Panc1 (cell line): ENCODE measurements at regions not wholly inside any gene's neighbourhood (a gene's known extent, or its start where the extent isn't known, plus 50 kb on each side); places are given as distances from the start of the nearest gene placed in this dataset.
"Not testable (repeated sequence)": the region's sequence is repeated elsewhere in the genome, so short reads cannot be mapped to it uniquely, and the experiment has no call there.

Experiments
- ATAC-seq: fragments of 200-7000 bp; cut with Tn5 transposase; 2 replicates; pipeline ENCODE4 v1.9.1; 2020; ENCODE audit warnings: mild to moderate bottlenecking, moderate library complexity
- BruUV-seq: library from RNA; stranded (reverse); fragments of 400-500 nt; replicated peaks from 2 replicates; lab custom pipeline; 2021; lab: Mats Ljungman, UMichigan
- CTCF ChIA-PET: fragments of 300-600 bp; sonication (Branson Sonifier 250); formaldehyde crosslinking; loops from one replicate; lab custom pipeline; 2022; ENCODE audit warnings: antibody characterized with exemption; lab: Charles Lee
- POLR2A ChIA-PET: fragments of 300-600 bp; sonication (Branson Sonifier 250); formaldehyde crosslinking; loops from one replicate; lab custom pipeline; 2022; ENCODE audit warnings: antibody characterized with exemption; lab: Charles Lee
- DNase-seq: peaks from one replicate; pipeline ENCODE4 v3.0.0-alpha.2; 2010; ENCODE audit warnings: low read depth, low spot score
- H3K27ac ChIP-seq: 2 replicates; pipeline ENCODE4 v1.5.1; 2011; ENCODE audit warnings: mild to moderate bottlenecking, low read length, inconsistent platforms
- H3K27me3 ChIP-seq: fragments of 200-500 bp; sonication (Bioruptor generic); 2 replicates; pipeline ENCODE4 v1.6.0; 2014; ENCODE audit warnings: low read length, inconsistent platforms; ENCODE audit not compliant: control insufficient read depth, insufficient read depth
- H3K36me3 ChIP-seq: fragments of 200-500 bp; sonication (Bioruptor generic); 2 replicates; pipeline ENCODE4 v1.5.1; 2014; ENCODE audit warnings: inconsistent platforms, mild to moderate bottlenecking, low read length, moderate library complexity; ENCODE audit not compliant: control insufficient read depth, insufficient read depth
- H3K4me1 ChIP-seq: 2 replicates; pipeline ENCODE4 v1.5.1; 2011; ENCODE audit warnings: inconsistent platforms, mild to moderate bottlenecking, low read length, moderate library complexity; ENCODE audit not compliant: control insufficient read depth, insufficient read depth
- H3K4me3 ChIP-seq, 2 experiments: 2 replicates each; pipeline ENCODE4 v1.5.1; 2011 to 2012; ENCODE audit warnings: low read depth in 2 of 2, low read length in 2 of 2, mild to moderate bottlenecking in 2 of 2, inconsistent platforms in 1 of 2, moderate library complexity in 1 of 2
- H3K9me3 ChIP-seq: fragments of 200-500 bp; sonication (Bioruptor generic); 2 replicates; pipeline ENCODE4 v1.5.1; 2014; ENCODE audit warnings: low read depth, mild to moderate bottlenecking, inconsistent platforms, low read length, moderate library complexity; ENCODE audit not compliant: control insufficient read depth, insufficient read depth
- CTCF ChIP-seq: fragments of 450-650 bp; IDR thresholded peaks from 2 replicates; pipeline ENCODE4 v1.5.1; 2017; ENCODE audit warnings: mild to moderate bottlenecking
- POLR2AphosphoS5 ChIP-seq: IDR thresholded peaks from 2 replicates; pipeline ENCODE4 v1.6.1; 2012; ENCODE audit warnings: mild to moderate bottlenecking, low read depth, low read length, moderate library complexity
- REST ChIP-seq, 2 experiments: IDR thresholded peaks; 2 replicates each; pipeline ENCODE4 v1.6.1; 2011 to 2012; ENCODE audit warnings: low read depth in 2 of 2, control low read depth in 1 of 2, low read length in 1 of 2, mild to moderate bottlenecking in 1 of 2, moderate library complexity in 1 of 2; ENCODE audit not compliant: insufficient read depth in 1 of 2
- SIN3A ChIP-seq: IDR thresholded peaks from 2 replicates; pipeline ENCODE4 v1.6.1; 2012; ENCODE audit warnings: low read depth, mild to moderate bottlenecking, low read length, moderate library complexity, borderline replicate concordance; ENCODE audit not compliant: insufficient read depth
- TCF7L2 ChIP-seq: IDR thresholded peaks from 2 replicates; pipeline ENCODE4 v1.6.1; 2011; ENCODE audit warnings: mild to moderate bottlenecking, low read depth, low read length, inconsistent platforms
- in situ Hi-C: cut with HindIII; loops from 2 replicates; pipeline ENCODE4 v1.10.0; 2016; ENCODE audit warnings: low sequenced_read_pairs, low pct_unique_long_range_greater_than_20kb
- intact Hi-C: fragments of 100-400 bp; cut with micrococcal nuclease; formaldehyde crosslinking; loops from one replicate; pipeline ENCODE4 v1.10.0; 2022; ENCODE audit not compliant: unreplicated experiment

DNA sequence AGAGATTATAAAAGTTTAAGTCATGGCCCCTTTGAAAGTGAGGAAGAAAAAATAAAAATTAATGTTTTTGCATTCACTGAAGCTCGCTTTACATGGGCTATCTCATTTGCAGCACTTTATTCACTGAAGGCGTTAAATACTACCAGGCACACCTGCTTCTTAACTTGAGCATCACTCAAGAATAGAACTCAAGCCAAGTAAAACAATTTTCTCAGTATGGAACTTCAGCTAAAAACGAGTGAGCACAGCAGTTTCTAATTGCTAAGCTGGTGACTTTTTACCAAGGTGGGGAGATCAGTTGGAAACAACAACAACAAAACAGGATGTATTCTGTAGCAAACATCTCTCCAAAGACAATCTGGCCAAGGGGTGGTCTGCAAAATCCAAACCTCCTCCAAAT is 405.6 kb downstream of the RAB38 start:
- ChIA-PET POLR2A (no interaction called here), CTCF (no interaction called here)
- no TSS peak for BruUV-seq
- Histone ChIP-seq H3K9me3 (no peaks in the 10 kb centered on the region), H3K36me3 (no peaks in the 10 kb centered on the region), H3K4me3 (no peak overlapping the region), H3K4me1 (no peaks in the 10 kb centered on the region), H3K27me3 (no peaks in the 10 kb centered on the region), H3K27ac (no peak overlapping the region)
- intact Hi-C loops (no loop called here), in situ Hi-C loops (no loop called here)
- DNase-seq: no peak
- TF ChIP-seq TCF7L2 (no peak), SIN3A (no peak), POLR2AphosphoS5 (no peak), CTCF (no peak), REST (IDR thresholded peaks at IDR 0.05; ENCODE audit: insufficient read depth in 1 of 2, low read depth in 2 of 2, low read length in 1 of 2) (no peak)
- ATAC-seq: no peak

GRCh38 chr11:87767615-87768014 is 407.6 kb downstream of the RAB38 start:
- in situ Hi-C loops: no loop called here
- POLR2A ChIA-PET: no interaction called here
- H3K4me3 ChIP-seq: no peak overlapping the region
- H3K27ac ChIP-seq: no peak overlapping the region
- H3K4me1 ChIP-seq: no peaks in the 10 kb centered on the region
- intact Hi-C loops: no loop called here
- DNase-seq: no peak
- H3K36me3 ChIP-seq: no peaks in the 10 kb centered on the region
- TF ChIP-seq TCF7L2 (no peak), POLR2AphosphoS5 (no peak), SIN3A (no peak), REST (IDR thresholded peaks at IDR 0.05; ENCODE audit: insufficient read depth in 1 of 2, low read depth in 2 of 2, low read length in 1 of 2) (no peak), CTCF (no peak)
- no peaks in the 10 kb centered on the region for H3K9me3 ChIP-seq
- no peaks in the 10 kb centered on the region for H3K27me3 ChIP-seq
- ATAC-seq: no peak
- CTCF ChIA-PET: no interaction called here
- BruUV-seq: no TSS peak

DNA sequence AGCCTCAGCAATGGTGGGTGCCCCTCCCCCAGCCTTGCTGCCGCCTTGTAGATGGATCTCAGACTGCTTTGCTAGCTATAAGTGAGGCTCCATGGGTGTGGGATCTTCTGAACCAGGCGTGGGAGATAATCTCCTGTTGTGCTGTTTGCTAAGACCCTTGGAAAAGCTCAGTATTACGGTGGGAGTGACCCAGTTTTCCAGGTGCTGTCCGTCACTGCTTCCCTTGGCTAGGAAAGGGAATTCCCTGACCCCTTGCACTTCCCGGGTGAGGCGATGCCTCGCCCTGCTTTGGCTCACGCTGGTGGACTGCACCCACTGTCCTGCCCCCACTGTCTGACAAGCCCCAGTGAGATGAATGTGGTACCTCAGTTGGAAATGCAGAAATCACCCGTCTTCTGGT is 411.2 kb downstream of the RAB38 start:
- H3K4me3 ChIP-seq, CTCF ChIA-PET, H3K4me1 ChIP-seq, POLR2A ChIA-PET, in situ Hi-C loops, ATAC-seq, H3K27me3 ChIP-seq, H3K9me3 ChIP-seq, intact Hi-C loops, BruUV-seq, DNase-seq, H3K36me3 ChIP-seq, H3K27ac ChIP-seq: not testable (repeated sequence)
